ENCODE measurements at regions not wholly inside any gene's neighbourhood (a gene's known extent, or its start where the extent isn't known, plus 50 kb on each side); places are given as distances from the start of the nearest gene placed in this dataset.

DNA sequence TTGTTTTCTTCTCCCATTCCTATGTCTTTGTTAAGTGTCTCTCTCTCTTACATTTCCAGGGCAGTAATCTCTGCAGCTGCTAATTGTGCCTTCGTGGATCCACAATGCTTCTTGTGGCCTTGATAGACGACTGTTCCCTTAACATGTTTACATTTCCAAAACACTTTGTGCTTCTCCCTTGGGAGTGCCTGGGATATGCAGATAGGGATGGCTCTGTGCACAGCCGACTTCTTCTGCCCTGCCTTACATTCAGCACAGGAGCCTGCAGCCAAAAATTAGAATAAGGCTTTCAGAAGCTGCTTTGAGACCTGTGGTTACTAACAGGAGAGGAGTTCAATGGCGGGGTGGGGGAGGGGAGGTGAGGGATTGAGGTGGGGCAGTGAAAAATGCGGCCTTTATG lies 328.9 kb downstream of the TDRD15 start:
- TF ChIP-seq, protein P1, sequence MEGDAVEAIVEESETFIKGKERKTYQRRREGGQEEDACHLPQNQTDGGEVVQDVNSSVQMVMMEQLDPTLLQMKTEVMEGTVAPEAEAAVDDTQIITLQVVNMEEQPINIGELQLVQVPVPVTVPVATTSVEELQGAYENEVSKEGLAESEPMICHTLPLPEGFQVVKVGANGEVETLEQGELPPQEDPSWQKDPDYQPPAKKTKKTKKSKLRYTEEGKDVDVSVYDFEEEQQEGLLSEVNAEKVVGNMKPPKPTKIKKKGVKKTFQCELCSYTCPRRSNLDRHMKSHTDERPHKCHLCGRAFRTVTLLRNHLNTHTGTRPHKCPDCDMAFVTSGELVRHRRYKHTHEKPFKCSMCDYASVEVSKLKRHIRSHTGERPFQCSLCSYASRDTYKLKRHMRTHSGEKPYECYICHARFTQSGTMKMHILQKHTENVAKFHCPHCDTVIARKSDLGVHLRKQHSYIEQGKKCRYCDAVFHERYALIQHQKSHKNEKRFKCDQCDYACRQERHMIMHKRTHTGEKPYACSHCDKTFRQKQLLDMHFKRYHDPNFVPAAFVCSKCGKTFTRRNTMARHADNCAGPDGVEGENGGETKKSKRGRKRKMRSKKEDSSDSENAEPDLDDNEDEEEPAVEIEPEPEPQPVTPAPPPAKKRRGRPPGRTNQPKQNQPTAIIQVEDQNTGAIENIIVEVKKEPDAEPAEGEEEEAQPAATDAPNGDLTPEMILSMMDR (IDR thresholded peaks at IDR 0.05) = no peak
- no peak for TF ChIP-seq POLR2AphosphoS5 (IDR thresholded peaks at IDR 0.05; ENCODE audit: insufficient read depth in 1 of 2, low read depth in 1 of 2)
- no peak for TF ChIP-seq POLR2A (IDR thresholded peaks at IDR 0.05)

Data from vagina (tissue), 2 donors.